HCT116 (cell line): ENCODE measurements at regions not wholly inside any gene's neighbourhood (a gene's known extent, or its start where the extent isn't known, plus 50 kb on each side); places are given as distances from the start of the nearest gene placed in this dataset.

Source experiments
- ATAC-seq: fragments of 200-7000 bp; cut with Tn5 transposase; 2 replicates; pipeline ENCODE4 v1.9.1; 2020; ENCODE audit warnings: mild to moderate bottlenecking, moderate library complexity
- BruUV-seq: library from RNA; stranded (reverse); fragments of 400-500 nt; replicated peaks from 2 replicates; lab custom pipeline; 2021; lab: Mats Ljungman, UMichigan
- CTCF ChIA-PET: fragments of 300-600 bp; sonication (Branson Sonifier 250); formaldehyde crosslinking; loops from one replicate; lab custom pipeline; 2021; ENCODE audit warnings: antibody characterized with exemption; lab: Charles Lee
- POLR2A ChIA-PET: fragments of 300-600, 350-600 bp; sonication (Branson Sonifier 250); formaldehyde crosslinking; loops from one replicate; lab custom pipeline; 2021; ENCODE audit warnings: antibody characterized with exemption; lab: Charles Lee
- RAD21 ChIA-PET, 2 experiments: fragments of 300-600 bp; sonication (Branson Sonifier 250); formaldehyde crosslinking; loops; one replicate each; lab custom pipeline; 2023; ENCODE audit warnings: low total read pairs in 2 of 2; ENCODE audit not compliant: uncharacterized antibody in 2 of 2, unreplicated experiment in 2 of 2, low non-redundant PET in 1 of 2; lab: Charles Lee
- DNase-seq: peaks from one replicate; pipeline ENCODE4 v3.0.0-alpha.2; 2010; ENCODE audit warnings: low read depth, low spot score
- H2AFZ ChIP-seq: fragments of 200-600 bp; shearing (Covaris generic), sonication (generic); 2 replicates; pipeline ENCODE4 v1.6.1; 2017; ENCODE audit warnings: low read depth, mixed run types, mixed read lengths, antibody characterized with exemption, low read length; ENCODE audit not compliant: poor library complexity, severe bottlenecking
- H3K27ac ChIP-seq: 2 replicates; pipeline ENCODE4 v1.5.1; 2012; ENCODE audit warnings: low read depth, low read length
- H3K27me3 ChIP-seq: fragments of 200-600 bp; sonication (generic); 2 replicates; pipeline ENCODE4 v1.6.1; 2016; ENCODE audit warnings: mixed run types, low read length, mixed read lengths; ENCODE audit not compliant: insufficient read depth
- H3K36me3 ChIP-seq, 2 experiments: fragments of 200-500 bp in 1 of 2; fragments of 200-600 bp in 1 of 2; sonication (Bioruptor generic) in 1 of 2; sonication (generic) in 1 of 2; 2 replicates each; pipeline versions ENCODE4 v1.5.1 to v1.6.1; 2014 to 2016; ENCODE audit warnings: low read length in 2 of 2, inconsistent platforms in 1 of 2, mixed read lengths in 1 of 2, mixed run types in 1 of 2; ENCODE audit not compliant: insufficient read depth in 2 of 2, control insufficient read depth in 1 of 2
- H3K4me1 ChIP-seq, 2 experiments: fragments of 200-600 bp in 1 of 2; sonication (generic) in 1 of 2; 2 replicates each; pipeline versions ENCODE4 v1.5.1 to v1.6.1; 2012 to 2017; ENCODE audit warnings: low read length in 2 of 2, inconsistent platforms in 1 of 2, mild to moderate bottlenecking in 1 of 2, mixed read lengths in 1 of 2, mixed run types in 1 of 2, moderate library complexity in 1 of 2; ENCODE audit not compliant: insufficient read depth in 2 of 2, control insufficient read depth in 1 of 2
- H3K4me2 ChIP-seq: fragments of 200-600 bp; sonication (generic); 2 replicates; pipeline ENCODE4 v1.6.1; 2017; ENCODE audit warnings: mixed run types, low read length, mixed read lengths
- H3K4me3 ChIP-seq, 2 experiments: fragments of 200-600 bp in 1 of 2; sonication (generic) in 1 of 2; replicated peaks in 1 of 2; 2 replicates each; pipeline ENCODE4 v1.5.1; 2011 to 2016; ENCODE audit warnings: low read length in 2 of 2, control low read depth in 1 of 2, low read depth in 1 of 2, mild to moderate bottlenecking in 1 of 2, mixed read lengths in 1 of 2, mixed run types in 1 of 2
- H3K79me2 ChIP-seq: fragments of 200-600 bp; sonication (generic); 2 replicates; pipeline ENCODE4 v1.6.1; 2017; ENCODE audit warnings: mild to moderate bottlenecking, mixed run types, low read length, moderate library complexity, mixed read lengths; ENCODE audit not compliant: insufficient read depth
- H3K9ac ChIP-seq: fragments of 200-600 bp; sonication (generic); 2 replicates; pipeline ENCODE4 v1.6.1; 2016; ENCODE audit warnings: low read length, mixed read lengths
- H3K9me2 ChIP-seq: fragments of 200-600 bp; sonication (generic), shearing (Covaris generic); 2 replicates; pipeline ENCODE4 v1.6.1; 2017; ENCODE audit warnings: mixed run types, mild to moderate bottlenecking, moderate library complexity; ENCODE audit not compliant: insufficient read depth
- H3K9me3 ChIP-seq, 2 experiments: fragments of 200-500 bp in 1 of 2; fragments of 200-600 bp in 1 of 2; sonication (Bioruptor generic) in 1 of 2; sonication (generic) in 1 of 2; 2 replicates each; pipeline ENCODE4 v1.6.1; 2014 to 2017; ENCODE audit warnings: low read length in 2 of 2, mixed read lengths in 2 of 2, inconsistent platforms in 1 of 2, low read depth in 1 of 2, mild to moderate bottlenecking in 1 of 2, mixed run types in 1 of 2, moderate library complexity in 1 of 2; ENCODE audit not compliant: control insufficient read depth in 1 of 2, insufficient read depth in 1 of 2
- H4K20me1 ChIP-seq: fragments of 200-600 bp; sonication (generic), shearing (Covaris generic); 2 replicates; pipeline ENCODE4 v1.6.1; 2017; ENCODE audit warnings: mixed run types, mild to moderate bottlenecking, moderate library complexity; ENCODE audit not compliant: insufficient read depth
- CEBPB ChIP-seq: IDR thresholded peaks from 2 replicates; pipeline ENCODE4 v1.6.1; 2012; ENCODE audit warnings: low read depth
- ELF1 ChIP-seq: IDR thresholded peaks from 2 replicates; pipeline ENCODE4 v1.6.1; 2012; ENCODE audit warnings: low read depth, borderline replicate concordance
- EZH2 ChIP-seq: fragments of 200-600 bp; sonication (generic); IDR thresholded peaks from 2 replicates; pipeline ENCODE4 v1.6.1; 2017; ENCODE audit warnings: antibody characterized with exemption, mixed run types
- EZH2phosphoT487 ChIP-seq: fragments of 200-600 bp; IDR thresholded peaks from 2 replicates; pipeline ENCODE4 v1.6.1; 2018; ENCODE audit warnings: antibody characterized with exemption, borderline replicate concordance
- FOSL1 ChIP-seq: IDR thresholded peaks from 2 replicates; pipeline ENCODE4 v1.6.1; 2012; ENCODE audit warnings: low read depth
- MAX ChIP-seq: IDR thresholded peaks from 2 replicates; pipeline ENCODE4 v1.6.1; 2012
- POLR2A ChIP-seq: IDR thresholded peaks from 2 replicates; pipeline ENCODE4 v1.7.0; 2011; ENCODE audit warnings: borderline replicate concordance; ENCODE audit not compliant: insufficient read depth, insufficient read length; ENCODE audit errors: extremely low read depth
- POLR2AphosphoS5 ChIP-seq: IDR thresholded peaks from 2 replicates; pipeline ENCODE4 v1.6.1; 2011; ENCODE audit warnings: mild to moderate bottlenecking, low read depth, low read length, moderate library complexity
- SIN3A ChIP-seq: IDR thresholded peaks from 2 replicates; pipeline ENCODE4 v1.6.1; 2012; ENCODE audit warnings: low read depth
- SRF ChIP-seq: IDR thresholded peaks from 2 replicates; pipeline ENCODE4 v1.6.1; 2012; ENCODE audit warnings: low read depth
- TCF7L2 ChIP-seq: IDR thresholded peaks from 2 replicates; pipeline ENCODE4 v1.7.0; 2011; ENCODE audit warnings: borderline replicate concordance, inconsistent platforms; ENCODE audit not compliant: insufficient read depth, insufficient read length; ENCODE audit errors: extremely low read depth
- YY1 ChIP-seq: IDR thresholded peaks from 2 replicates; pipeline ENCODE4 v1.6.1; 2011; ENCODE audit warnings: low read length, low read depth, moderate library complexity, mild to moderate bottlenecking; ENCODE audit not compliant: insufficient replicate concordance; ENCODE audit errors: extremely low read depth
- ZFX ChIP-seq: fragments of 450-650 bp; IDR thresholded peaks from 2 replicates; pipeline ENCODE4 v1.6.1; 2017
- ZNF274 ChIP-seq: fragments of 200-500 bp; sonication (Bioruptor generic); IDR thresholded peaks from 2 replicates; pipeline ENCODE4 v1.6.1; 2014; ENCODE audit warnings: mild to moderate bottlenecking, low read depth, low read length, inconsistent platforms
- intact Hi-C: fragments of 100-400 bp; cut with micrococcal nuclease; formaldehyde crosslinking; loops from 2 replicates; pipeline ENCODE4 v1.10.0; 2022
- TF ChIP-seq, protein P1 (sequence below), 3 experiments: fragments of 200-600 bp in 1 of 3; sonication (generic) in 1 of 3; IDR thresholded peaks in 2 of 3; conservative IDR thresholded peaks in 1 of 3; 2 replicates each; pipeline ENCODE4 v1.5.1; 2012 to 2017; ENCODE audit warnings: low read depth in 2 of 3, low read length in 2 of 3, antibody characterized with exemption in 1 of 3, borderline replicate concordance in 1 of 3, control low read depth in 1 of 3, mild to moderate bottlenecking in 1 of 3, mixed read lengths in 1 of 3, mixed run types in 1 of 3, moderate library complexity in 1 of 3; ENCODE audit not compliant: insufficient read depth in 1 of 3
- TF ChIP-seq, protein P2 (sequence below): IDR thresholded peaks from 2 replicates; pipeline ENCODE4 v1.6.1; 2011; ENCODE audit warnings: mild to moderate bottlenecking, low read length, moderate library complexity; ENCODE audit not compliant: insufficient replicate concordance; ENCODE audit errors: extremely low read depth

DNA sequence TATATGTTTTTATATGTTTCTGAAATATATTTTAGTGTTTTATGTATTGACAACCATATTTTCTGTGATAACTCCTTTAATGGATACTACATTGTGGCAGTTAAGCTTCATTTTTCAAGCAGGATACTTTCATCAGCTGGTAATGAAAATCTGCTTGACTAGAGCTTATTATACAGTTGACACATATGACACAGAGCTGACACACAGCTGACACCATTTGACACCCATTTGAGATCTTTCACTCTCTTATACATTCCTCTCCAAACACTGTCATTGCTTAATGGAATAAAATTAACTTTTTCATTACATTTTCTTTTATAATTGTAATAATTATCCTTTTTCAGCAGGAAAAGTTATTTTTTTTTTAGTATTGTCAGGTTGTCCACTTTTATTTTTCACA is 561.1 kb upstream of the NDST4 start:
- Histone ChIP-seq H3K4me3 (no peak overlapping the region), H2AFZ (no peak overlapping the region), H3K27ac (no peak overlapping the region), H4K20me1 (no peaks in the 10 kb centered on the region), H3K9me2 (no peaks in the 10 kb centered on the region), H3K9ac (no peak overlapping the region), H3K4me1 (no peaks in the 10 kb centered on the region), H3K4me2 (no peak overlapping the region), H3K27me3 (no peaks in the 10 kb centered on the region), H3K9me3 (no peaks in the 10 kb centered on the region), H3K79me2 (no peaks in the 10 kb centered on the region), H3K36me3 (no peaks in the 10 kb centered on the region)
- TF ChIP-seq EZH2 (no peak), MAX (no peak), FOSL1 (no peak), POLR2A (no peak), CEBPB (no peak)
- no peak for ATAC-seq
- no TSS peak for BruUV-seq
- POLR2A ChIA-PET = no interaction called here
- RAD21 ChIA-PET = no interaction called here
- CTCF ChIA-PET = no interaction called here
- intact Hi-C loops = no loop called here
- DNase-seq = no peak

GRCh38 chr4:115671581-115671980 is 558.2 kb upstream of the NDST4 start:
- ChIA-PET RAD21 (no interaction called here), POLR2A (no interaction called here), CTCF (no interaction called here)
- no peaks in the 10 kb centered on the region for H3K79me2 ChIP-seq
- ATAC-seq (no peak), DNase-seq (no peak)
- no peak overlapping the region for H3K4me2 ChIP-seq
- no peaks in the 10 kb centered on the region for H3K9me2 ChIP-seq
- no peaks in the 10 kb centered on the region for H3K36me3 ChIP-seq
- H3K4me3 ChIP-seq = no peak overlapping the region
- H3K4me1 ChIP-seq = no peaks in the 10 kb centered on the region
- H4K20me1 ChIP-seq = no peaks in the 10 kb centered on the region
- no peak for TF ChIP-seq SIN3A
- TF ChIP-seq MAX = no peak
- no peak for TF ChIP-seq TCF7L2
- no peak for TF ChIP-seq SRF
- no peak for TF ChIP-seq ZFX
- TF ChIP-seq POLR2AphosphoS5 = no peak
- TF ChIP-seq ZNF274 = no peak
- TF ChIP-seq, protein P1, sequence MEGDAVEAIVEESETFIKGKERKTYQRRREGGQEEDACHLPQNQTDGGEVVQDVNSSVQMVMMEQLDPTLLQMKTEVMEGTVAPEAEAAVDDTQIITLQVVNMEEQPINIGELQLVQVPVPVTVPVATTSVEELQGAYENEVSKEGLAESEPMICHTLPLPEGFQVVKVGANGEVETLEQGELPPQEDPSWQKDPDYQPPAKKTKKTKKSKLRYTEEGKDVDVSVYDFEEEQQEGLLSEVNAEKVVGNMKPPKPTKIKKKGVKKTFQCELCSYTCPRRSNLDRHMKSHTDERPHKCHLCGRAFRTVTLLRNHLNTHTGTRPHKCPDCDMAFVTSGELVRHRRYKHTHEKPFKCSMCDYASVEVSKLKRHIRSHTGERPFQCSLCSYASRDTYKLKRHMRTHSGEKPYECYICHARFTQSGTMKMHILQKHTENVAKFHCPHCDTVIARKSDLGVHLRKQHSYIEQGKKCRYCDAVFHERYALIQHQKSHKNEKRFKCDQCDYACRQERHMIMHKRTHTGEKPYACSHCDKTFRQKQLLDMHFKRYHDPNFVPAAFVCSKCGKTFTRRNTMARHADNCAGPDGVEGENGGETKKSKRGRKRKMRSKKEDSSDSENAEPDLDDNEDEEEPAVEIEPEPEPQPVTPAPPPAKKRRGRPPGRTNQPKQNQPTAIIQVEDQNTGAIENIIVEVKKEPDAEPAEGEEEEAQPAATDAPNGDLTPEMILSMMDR (IDR thresholded peaks at IDR 0.05 in 2 of 3, conservative IDR thresholded peaks at IDR 0.05 in 1 of 3; ENCODE audit: borderline replicate concordance in 1 of 3, insufficient read depth in 1 of 3, low read depth in 2 of 3, low read length in 2 of 3) = no peak
- no peak for TF ChIP-seq POLR2A
- TF ChIP-seq YY1 = no peak
- TF ChIP-seq ELF1 = no peak
- no peak for TF ChIP-seq EZH2phosphoT487
- no peak for TF ChIP-seq FOSL1
- TF ChIP-seq, protein P2, sequence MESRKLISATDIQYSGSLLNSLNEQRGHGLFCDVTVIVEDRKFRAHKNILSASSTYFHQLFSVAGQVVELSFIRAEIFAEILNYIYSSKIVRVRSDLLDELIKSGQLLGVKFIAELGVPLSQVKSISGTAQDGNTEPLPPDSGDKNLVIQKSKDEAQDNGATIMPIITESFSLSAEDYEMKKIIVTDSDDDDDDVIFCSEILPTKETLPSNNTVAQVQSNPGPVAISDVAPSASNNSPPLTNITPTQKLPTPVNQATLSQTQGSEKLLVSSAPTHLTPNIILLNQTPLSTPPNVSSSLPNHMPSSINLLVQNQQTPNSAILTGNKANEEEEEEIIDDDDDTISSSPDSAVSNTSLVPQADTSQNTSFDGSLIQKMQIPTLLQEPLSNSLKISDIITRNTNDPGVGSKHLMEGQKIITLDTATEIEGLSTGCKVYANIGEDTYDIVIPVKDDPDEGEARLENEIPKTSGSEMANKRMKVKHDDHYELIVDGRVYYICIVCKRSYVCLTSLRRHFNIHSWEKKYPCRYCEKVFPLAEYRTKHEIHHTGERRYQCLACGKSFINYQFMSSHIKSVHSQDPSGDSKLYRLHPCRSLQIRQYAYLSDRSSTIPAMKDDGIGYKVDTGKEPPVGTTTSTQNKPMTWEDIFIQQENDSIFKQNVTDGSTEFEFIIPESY = no peak
- H3K9ac ChIP-seq = no peak overlapping the region
- BruUV-seq = no TSS peak
- intact Hi-C loops = no loop called here
- H3K9me3 ChIP-seq = no peaks in the 10 kb centered on the region
- H3K27ac ChIP-seq = no peak overlapping the region
- no peak overlapping the region for H2AFZ ChIP-seq
- H3K27me3 ChIP-seq = no peaks in the 10 kb centered on the region
